ENCODE measurements at regions not wholly inside any gene's neighbourhood (a gene's known extent, or its start where the extent isn't known, plus 50 kb on each side); places are given as distances from the start of the nearest gene placed in this dataset.
"Not testable (repeated sequence)": the region's sequence is repeated elsewhere in the genome, so short reads cannot be mapped to it uniquely, and the experiment has no call there.

DNA sequence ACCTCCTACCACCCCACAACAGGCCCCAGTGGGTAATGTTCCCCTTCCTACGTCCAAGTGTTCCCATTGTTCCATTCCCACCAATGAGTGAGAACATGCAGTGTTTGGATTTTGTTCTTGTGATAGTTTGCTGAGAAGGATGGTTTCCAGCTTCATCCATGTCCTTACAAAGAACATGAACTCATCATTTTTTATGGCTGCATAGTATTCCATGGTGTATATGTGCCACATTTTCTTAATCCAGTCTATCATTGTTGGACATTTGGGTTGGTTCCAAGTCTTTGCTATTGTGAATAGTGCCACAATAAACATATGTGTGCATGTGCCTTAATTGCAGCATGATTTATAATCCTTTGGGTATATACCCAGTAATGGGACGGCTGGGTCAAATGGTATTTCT is 81.6 kb downstream of the P2RY10 start:
- DNase-seq: not testable (repeated sequence)

DNA sequence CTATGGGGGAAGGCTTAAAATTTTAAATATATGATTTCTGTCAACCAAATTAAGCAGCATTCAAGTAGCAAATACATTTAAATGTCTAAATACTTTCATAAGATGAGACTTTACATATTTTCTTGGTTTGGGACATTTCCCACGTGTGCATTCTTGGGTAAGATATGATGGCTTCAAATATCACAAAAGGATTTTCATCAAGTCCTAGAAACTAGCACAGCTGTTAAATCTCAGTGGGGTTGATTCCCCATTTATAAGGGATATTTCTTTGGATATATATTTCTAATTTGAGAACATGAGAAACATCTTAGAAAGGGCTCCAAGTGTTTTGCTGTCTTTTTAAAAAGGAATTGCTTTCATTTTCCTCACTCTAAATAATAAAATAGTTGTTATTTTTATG is 90.2 kb downstream of the P2RY10 start:
- no peak for DNase-seq

DNA sequence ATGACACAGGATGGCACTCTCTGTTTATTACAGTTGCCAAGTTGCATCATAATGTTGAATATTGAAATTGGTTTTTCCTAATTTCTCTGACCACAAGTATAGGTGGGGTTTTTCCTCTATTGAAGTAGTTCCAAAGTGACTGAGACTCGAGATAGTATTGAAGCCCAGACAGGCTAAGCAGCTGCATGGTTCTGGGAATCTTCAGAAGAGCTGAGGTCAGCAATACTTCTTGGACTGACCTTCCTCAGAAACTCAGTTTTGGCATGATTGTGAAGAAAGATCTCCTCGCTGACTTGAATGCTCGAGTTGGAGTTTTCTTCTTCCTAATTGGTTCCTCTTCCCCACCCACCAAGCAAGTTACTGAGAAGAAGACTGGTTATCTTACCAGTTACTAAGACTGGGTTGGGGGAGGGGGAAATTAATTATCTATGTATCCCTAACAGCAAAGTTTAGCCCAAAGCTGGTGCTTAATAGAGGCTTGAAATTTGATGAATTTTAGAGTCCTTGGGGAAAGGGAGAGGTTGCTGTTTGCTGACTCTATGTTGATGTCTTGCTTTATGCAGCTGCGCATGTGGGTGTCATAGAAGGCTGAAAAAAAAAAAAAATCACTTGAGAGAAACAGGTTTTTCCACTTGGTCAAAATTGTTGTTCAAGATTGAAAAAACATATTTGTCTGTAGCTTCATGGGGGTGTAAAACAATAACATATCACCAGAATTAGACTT is 91.1 kb downstream of the P2RY10 start:
- DNase-seq: no peak

- DNase-seq: no peak
These were observed 78.8 kb upstream of the GPR174 start for GRCh38 chrX:79065696-79066095.

DNA sequence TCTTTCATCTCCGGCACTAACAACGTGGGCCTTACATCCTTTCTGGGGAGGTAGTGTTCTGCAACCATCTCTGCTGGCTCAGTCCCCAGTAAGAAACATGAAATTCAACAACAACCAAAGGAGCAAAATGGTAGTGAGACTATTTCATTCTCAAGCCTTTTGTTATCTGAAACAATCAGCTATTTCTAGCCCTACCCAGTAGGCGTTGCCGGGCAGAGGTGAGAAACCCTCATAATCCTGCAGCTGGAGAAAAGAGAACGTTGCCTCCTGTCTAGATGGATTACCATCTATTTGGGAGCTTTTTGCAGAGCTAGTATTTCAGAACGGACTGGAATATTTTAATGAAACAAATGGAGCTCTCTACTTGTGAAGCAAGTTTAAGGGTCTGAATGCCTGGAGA is 66.4 kb upstream of the GPR174 start:
- DNase-seq: no peak

GRCh38 chrX:79079477-79079876 is 65.0 kb upstream of the GPR174 start:
- no peak for DNase-seq

DNA sequence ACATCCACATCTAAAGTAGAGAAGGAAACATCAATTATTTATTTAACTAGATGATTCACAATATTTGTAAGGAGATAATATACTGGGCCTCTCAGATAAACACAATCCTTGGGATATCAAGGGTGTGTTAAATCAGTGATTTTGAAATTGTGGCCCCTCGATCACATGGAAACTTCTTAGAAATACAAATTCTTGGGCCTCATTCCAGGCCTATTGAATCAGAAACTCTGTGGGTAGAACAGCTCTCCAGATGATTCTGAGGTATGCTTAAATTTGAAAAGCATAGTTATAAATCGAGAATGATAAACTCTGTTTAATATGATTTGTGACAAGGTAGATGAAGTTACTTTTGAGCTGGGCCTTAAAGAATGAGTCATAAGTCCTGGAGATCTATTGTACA is 64.3 kb upstream of the GPR174 start:
- no peak for DNase-seq

GRCh38 chrX:79081895-79082512 is 62.5 kb upstream of the GPR174 start:
- DNase-seq: peak in 2 of 3 experiments; percentile 11 to 61

DNA sequence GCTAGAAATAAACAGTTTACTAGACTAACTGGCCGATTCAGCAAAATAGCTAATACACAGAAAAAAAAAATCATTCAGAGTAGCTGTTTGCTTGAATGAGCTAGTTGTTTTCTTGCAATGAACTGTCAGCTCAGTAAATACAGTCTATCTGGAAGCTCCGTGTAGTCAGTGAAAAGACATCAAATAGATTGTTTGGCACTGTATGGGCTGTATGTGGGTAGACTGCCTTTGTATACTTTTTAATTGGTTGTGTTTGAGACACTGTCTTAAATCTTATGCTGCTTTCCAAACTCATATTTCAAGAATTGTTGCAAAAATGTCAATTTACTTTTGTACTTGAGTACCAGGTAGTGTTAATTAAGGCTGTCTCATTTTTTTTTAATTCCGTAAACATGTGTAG is 61.6 kb upstream of the GPR174 start:
- DNase-seq: no peak

GRCh38 chrX:79084923-79085322 is 59.6 kb upstream of the GPR174 start:
- DNase-seq: no peak

DNA sequence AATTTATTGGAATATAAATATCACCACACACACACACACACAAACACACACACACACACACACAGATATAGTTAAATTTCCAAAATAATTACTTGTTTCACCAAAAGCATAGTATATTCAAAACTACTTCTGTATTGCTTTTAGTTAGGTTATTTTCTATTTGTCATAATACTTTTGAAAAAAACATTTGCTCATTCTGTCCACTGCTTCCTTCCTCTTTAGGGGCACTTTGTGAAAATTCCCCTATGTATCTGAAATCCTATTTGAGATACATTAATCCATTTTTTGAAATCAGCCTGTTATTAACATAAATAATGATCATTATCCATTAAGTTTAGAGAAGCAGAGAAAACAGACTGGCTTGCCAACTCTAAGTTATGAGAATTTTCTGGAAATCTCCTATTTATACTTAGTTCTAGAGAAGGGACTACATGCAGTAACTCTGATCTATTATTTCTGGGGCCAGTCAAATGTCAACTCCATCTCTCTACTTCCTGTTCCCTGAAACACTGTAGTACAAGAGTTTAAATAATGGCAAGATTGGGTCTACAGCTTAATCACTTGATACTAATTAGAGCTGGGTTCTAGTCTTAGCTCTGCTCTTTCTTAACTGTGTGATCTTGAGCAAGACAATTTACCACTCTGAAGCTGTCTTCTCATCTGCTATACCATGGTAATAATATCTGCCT is 54.4 kb upstream of the GPR174 start:
- DNase-seq: no peak

DNA sequence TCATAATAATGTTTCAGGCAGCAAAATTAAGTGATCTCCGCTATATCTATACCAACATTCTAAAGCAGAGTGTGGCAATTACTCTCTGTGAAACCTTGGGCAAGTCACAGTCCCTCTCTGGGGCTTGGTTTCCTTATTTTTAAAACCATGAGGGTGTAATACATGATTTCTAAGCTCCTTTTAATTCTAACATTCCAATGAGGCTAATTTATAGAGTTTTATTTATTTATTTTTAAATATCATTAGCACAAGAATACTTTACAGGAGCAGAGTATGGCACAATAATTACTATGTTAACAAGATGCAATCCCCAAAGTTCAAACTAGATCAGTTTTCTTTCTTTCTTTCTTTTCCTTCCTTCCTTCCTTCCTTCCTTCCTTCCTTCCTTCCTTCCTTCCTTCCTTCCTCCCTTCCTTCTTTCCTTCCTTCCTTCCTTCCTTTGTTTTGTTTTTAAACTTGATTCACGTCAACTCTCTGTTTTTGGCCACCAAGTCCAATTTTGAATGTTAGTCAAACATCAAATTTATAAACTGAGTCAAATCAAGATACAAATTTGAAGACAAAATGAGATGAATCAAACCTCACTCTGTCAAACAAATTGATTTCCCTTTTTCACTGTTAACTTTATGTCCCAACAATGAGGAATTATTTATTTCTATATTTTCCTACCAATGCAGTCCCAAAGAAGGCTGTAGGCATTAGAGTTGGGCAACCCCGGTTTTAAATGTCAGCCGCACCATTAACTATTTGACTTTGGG is 50.2 kb upstream of the GPR174 start:
- DNase-seq: no peak
